ENCODE measurements at regions not wholly inside any gene's neighbourhood (a gene's known extent, or its start where the extent isn't known, plus 50 kb on each side); places are given as distances from the start of the nearest gene placed in this dataset.

DNA sequence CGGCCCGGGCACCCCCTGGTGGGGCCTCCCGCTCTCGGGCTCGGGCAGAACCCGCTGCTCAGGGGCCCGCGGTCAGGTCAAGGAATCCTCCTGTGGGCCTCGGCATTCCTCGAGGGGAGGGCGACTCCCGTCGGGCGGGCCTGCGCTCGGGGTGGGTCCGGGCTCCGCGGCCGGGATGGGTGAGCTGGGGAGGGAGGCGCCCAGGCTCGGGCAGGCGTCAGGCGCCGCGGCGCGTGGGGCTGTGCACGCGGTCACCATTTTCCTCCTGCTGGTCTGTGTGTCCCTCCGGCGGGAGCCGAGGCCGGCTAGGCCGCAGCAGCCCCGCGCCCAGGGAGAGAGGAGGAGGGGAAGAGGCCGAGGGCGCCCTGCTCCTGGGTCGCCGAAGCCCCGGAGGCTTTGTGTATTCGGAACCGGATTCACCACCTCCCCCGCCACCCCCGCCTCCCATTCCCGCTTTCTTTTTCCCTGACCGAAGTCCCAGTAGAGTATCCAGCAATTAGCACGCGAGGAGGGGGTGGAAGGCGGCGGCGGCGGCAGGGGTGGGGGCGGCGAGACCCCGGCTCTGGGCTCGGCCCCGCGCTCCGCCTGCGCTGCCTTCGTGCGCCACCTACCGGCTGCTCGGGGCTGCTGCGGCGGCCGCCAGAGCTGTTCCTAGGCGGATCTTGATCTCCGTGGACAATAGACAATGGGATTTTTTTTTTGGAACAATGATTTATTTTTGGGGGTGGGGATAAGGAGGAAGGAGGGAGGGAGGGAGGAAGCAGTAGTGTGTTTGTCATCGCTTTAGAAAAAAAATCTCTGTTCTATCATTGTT, 99.0 kb upstream of the MAML3 start:
- intact Hi-C loops (cut with micrococcal nuclease) = loop anchor here (5.0 to 10.0 kb wide), 2 partner anchors 238 to 521 kb away; no protein-coding TSS in a partner anchor
- peak; percentile 92 for ATAC-seq
- peak; percentile 86 for DNase-seq

DNA sequence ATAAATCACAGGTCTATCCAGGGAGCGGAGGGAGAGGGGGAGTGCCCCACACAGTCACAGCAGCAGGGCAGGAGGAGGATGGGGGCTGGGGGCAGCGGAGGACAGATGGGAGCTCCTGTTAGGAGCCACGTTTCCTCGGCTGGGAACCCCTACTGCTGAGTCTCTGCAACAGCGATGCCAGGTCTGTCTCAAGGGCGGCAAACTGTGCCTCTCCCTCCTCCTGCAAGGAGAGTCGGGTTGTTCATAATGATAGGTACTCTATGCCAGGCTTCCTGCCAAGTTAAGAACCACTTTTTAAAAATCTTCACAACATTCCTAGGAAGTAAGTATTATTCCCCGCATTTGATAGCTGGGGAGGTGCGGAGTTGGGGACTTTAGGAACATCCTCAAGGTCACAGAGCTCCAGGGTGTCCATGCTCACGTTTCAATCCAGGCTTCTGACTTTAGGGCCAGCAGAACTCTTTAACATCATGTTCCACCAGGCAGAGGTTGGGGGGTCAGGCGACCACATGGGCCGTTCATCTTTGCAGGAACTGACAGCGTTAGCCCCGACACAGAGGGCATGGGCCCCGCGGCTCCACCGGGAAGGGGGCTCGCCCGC, 98.3 kb upstream of the MAML3 start:
- ATAC-seq (peak; percentile 16), DNase-seq (peak; percentile 28)

DNA sequence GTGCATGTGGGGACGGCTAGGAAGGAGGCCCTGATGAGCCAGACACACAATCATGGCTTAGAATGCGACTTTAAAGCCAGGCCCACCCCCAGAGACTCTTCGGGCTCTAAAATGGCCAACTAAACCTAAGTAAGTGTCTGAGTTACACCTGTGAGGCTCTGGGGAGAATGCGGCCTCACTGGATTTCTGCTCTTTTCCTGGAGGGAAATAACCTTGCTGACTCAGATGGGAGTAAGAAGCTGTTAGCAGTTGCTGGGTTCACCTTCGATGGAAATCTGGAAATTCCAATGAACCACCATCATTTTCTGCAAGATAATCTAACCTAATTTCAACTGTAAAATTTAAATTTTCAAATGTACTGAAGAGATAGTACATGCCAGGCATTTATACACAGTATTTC, 97.6 kb upstream of the MAML3 start:
- intact Hi-C loops (cut with micrococcal nuclease) = loop anchor here (5.0 to 10.0 kb wide), 2 partner anchors 237 to 519 kb away; no protein-coding TSS in a partner anchor
- ATAC-seq = no peak

More for the DNA sequence above, 98.3 kb upstream of the MAML3 start:
- intact Hi-C loops (cut with micrococcal nuclease) = loop anchor here (5.0 to 10.0 kb wide), 2 partner anchors 237 to 520 kb away; no protein-coding TSS in a partner anchor

DNA sequence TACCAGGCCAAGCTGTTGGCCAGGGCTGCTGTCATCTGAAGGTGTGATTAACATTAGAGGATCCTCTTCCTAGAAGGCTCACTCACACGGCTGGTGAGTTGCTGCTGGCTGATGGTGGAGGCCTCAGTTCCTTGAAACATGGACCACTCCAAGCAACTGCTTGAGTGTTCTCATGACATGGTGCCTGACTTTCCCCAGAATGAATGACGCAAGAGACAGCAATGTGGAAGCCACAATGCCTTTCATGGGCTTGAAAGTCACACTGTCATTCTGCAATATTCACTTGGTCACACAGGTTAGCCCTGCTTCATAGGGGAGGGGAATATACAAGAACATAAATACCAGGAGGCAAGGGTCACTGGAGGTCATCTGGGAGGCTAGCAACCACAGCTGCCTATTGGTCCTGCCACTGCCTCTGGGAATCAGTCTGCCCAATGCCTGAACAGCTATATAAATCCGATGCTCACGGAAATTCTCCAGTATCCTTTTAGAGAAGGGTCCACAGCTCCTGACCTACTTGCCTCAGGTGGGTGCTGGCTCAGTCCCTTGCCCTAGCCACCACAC, 97.1 kb upstream of the MAML3 start:
- DNase-seq = no peak
- intact Hi-C loops (cut with micrococcal nuclease) = loop anchor here (5.0 to 10.0 kb wide), 2 partner anchors 236 to 519 kb away; no protein-coding TSS in a partner anchor
- no peak for ATAC-seq

More for the DNA sequence above, 97.6 kb upstream of the MAML3 start:
- DNase-seq = no peak

DNA sequence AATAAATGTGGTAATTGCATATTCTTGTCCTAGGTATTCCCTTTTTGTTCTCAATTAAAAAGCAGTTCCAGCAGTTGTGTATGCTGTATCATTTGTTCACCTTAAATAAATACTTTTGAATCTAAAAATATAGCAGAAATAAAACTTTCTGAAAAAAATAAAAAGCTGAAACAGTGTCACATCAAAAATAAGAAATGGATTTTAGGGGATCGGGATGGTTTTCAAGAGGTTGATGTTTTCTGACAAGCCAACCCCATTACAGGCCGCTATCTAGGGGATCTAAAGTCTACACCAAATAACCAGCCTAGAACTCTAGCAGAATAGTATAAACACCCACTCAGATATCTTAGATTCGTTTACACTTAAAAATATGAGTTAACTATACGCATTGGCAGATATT, 95.4 kb upstream of the MAML3 start:
- no peak for DNase-seq
- intact Hi-C loops (cut with micrococcal nuclease) = no loop called here
- no peak for ATAC-seq

DNA sequence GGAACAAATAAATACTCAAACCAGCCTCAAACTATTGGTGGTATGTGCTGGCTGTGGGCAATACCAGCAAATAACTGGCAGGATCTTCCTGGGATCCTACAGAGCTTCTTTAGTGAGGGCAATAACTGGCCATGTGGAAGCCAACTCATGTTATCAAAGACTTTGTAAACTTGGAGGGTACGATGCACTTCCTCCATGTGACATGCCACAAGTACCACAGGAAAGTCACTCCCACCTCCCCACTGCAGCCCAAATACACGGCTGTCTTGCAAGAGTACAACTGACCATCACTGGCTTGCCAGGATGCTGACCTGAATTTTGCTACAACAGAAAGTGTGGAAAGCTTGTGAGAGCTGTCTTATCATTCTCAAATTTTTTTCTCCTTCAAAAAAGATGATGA, 93.3 kb upstream of the MAML3 start:
- no peak for ATAC-seq
- intact Hi-C loops (cut with micrococcal nuclease) = no loop called here

DNA sequence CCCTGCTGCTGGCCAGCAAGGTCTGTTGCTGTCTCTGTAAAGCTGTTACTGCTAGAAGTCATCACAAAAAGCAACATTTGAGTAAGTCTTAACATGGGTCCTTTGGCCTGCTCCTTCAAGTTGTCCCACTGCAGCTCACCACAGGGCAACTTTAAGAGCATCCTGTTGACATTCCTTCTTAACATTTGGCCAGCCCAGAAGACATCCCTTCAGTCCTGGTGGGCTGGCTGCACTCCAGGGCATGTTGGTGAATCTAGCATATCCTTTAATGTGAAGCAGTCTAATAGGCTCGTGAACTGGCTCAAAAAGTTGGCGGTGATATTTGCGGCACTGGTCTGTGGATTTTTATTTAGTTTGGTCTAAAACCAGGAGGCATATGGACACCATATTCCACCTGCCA, 92.2 kb upstream of the MAML3 start:
- ATAC-seq = no peak
- intact Hi-C loops (cut with micrococcal nuclease) = no loop called here
- DNase-seq = no peak

More for the DNA sequence above, 93.3 kb upstream of the MAML3 start:
- no peak for DNase-seq

DNA sequence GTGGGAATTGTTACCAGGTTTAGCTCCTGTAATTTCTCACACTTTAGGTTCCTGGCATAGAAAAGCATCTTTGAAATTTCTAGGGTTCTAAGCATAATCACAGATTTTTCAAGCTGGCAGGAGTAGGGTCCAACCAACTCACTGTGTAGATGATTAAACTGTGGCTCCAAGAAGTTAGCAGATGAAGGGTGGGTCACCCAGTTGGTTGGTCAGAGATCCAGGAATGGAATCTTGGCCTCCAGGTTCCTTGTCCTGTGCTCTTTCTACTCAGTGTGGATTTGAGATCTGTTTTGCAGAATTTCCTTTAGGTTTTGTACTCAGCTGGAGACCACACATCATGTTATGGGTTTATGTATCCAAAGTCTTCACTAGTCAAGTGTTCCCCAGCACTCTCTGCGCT, 90.3 kb upstream of the MAML3 start:
- intact Hi-C loops (cut with micrococcal nuclease) = loop anchor here (5.0 kb wide), 1 partner anchor 87 kb away; no protein-coding TSS in a partner anchor
- ATAC-seq (no peak), DNase-seq (no peak)

DNA sequence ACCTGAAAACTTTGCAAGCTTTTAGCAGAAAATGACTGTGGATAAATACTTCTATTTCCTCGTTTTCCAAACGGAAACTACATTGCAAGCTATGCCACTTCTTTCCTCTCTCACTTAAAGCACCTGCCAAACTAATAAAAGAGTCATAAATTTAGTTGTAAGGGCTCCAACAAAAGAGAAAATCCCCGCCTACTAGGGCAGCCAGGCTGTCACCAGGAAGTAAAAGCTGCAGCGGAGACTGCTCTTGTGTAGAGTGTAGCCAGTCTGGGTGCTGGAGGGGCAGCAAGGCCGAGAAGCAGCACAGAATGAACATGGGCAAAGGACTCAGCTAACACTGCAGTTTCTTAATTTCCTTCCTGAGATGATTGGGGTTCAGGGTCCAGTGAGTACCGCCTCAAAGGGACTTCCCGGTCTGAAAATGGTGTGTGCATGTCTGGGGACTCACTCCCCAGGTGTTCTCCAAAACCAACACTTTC, 89.3 kb upstream of the MAML3 start:
- intact Hi-C loops (cut with micrococcal nuclease) = loop anchor here (5.0 kb wide), 1 partner anchor 86 kb away; no protein-coding TSS in a partner anchor
- peak; percentile 31 for DNase-seq
- no peak for ATAC-seq

DNA sequence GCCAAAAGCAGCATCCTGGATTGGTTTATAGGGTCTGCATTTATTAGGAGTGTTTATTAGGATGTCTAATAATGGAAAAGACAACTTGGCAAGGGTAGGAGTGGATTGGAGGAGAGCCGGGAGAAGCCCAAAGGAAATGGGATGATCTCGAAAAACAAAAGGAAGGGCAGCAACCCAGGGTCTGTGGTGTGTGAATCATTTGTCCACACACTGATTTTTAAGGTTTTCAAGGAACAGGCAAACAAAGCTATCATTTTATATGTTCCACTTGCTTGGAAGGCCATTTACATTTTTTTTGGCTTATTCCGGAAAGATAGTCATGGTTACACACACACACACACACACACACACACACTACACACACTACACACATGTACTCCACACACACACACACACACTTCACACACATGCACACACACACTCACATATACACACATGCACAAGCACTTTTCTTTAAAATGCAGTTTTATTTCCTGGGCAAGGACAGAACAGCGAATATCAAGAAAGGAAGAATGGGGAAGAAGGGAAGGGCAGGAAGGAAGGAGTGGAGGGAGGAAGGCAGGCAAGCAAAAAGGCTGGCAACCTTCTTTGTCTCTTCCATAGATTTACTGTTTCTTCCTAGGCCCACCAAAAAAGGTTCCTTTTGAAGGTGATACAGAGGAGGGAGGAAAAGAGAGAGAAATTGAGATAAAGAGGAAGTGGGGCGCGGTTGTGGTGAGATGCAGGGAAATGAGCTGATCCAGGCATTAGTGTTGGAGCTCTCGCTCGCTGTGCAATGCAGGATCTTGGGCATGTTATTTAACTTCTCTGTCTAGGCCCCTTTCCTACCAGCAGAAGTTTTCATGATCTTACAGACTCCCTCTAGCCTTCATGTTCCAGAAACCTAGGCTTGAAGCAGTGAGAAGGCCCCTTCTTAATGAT, 88.6 kb upstream of the MAML3 start:
- DNase-seq = peak; percentile 40
- intact Hi-C loops (cut with micrococcal nuclease) = loop anchor here (5.0 kb wide), 1 partner anchor 85 kb away; no protein-coding TSS in a partner anchor
- ATAC-seq = no peak

DNA sequence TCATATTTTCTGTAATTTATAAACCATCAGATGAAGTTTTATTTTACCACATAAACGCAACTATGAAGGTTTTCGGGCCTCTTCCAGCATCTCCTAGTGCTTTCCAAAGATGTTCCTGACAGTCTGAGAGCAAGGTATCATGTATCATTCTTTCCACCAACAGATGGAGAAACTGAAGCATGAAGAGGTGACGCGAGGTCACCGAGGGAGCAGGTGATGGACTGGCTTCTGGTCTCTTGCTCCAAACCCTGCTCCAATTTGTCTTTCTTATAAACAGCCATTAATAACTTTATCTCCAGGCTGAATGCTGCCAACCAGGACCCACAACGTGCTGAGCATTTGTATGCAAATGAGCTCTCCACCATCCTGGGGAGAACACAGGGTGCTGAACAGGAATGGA, 86.3 kb upstream of the MAML3 start:
- intact Hi-C loops (cut with micrococcal nuclease) = loop anchor here (5.0 kb wide), 1 partner anchor 83 kb away; no protein-coding TSS in a partner anchor
- no peak for DNase-seq
- no peak for ATAC-seq

DNA sequence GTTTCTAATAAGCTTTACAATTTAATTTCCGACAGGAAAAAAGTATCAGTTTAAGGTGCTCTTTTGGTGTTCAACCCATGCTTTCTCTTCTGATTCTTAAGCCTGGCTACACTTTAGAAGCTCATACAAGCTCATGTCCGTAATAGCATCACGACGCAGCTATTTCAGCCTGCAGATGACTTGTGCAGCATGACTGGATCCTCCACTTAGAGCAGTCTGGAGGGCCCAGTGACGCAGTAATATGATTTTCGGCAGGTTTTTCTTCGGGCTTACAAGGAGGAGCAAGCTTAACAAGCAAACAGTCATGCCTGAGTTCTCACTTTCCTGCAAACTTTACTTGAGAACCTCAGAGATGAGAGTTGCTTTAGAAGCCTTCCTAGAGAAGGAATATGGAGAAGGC, 85.3 kb upstream of the MAML3 start:
- DNase-seq (no peak), ATAC-seq (no peak)
- intact Hi-C loops (cut with micrococcal nuclease) = no loop called here

DNA sequence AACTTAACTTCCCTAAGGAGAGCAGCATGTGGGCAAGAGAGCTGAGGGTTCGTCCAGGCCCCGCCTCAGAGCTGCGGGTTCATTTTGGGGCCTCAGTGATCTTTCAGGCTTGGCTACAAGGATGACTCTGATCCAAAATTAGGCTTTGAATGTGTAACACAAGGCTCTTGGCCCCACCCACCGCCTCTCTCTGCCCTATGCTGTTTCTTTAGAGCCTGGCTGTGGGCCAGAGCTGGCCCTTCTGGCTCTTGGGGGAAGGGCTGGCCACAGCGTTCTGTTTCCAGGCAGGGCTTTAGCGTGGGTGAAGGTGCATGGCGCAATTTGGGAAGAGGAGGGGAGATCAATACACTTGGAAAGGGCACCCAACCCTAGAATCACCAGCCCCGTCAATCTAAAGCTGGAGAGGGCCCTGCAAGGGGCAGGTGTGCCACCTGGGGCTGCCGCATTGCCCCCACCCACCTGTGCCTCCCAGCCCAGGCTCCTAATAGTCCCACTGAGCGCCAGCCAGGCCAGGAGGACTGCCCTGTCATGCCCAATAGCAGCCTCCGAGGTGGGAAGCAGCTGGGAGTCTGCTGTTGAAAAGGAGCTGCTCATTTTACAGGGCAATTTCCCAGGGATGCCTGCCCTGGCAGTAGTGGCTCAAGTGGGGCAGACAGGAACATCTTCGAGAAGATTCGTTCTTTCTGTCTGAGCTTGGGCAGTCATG, 84.5 kb upstream of the MAML3 start:
- DNase-seq = peak; percentile 94
- ATAC-seq = peak; percentile 92
- intact Hi-C loops (cut with micrococcal nuclease) = no loop called here

DNA sequence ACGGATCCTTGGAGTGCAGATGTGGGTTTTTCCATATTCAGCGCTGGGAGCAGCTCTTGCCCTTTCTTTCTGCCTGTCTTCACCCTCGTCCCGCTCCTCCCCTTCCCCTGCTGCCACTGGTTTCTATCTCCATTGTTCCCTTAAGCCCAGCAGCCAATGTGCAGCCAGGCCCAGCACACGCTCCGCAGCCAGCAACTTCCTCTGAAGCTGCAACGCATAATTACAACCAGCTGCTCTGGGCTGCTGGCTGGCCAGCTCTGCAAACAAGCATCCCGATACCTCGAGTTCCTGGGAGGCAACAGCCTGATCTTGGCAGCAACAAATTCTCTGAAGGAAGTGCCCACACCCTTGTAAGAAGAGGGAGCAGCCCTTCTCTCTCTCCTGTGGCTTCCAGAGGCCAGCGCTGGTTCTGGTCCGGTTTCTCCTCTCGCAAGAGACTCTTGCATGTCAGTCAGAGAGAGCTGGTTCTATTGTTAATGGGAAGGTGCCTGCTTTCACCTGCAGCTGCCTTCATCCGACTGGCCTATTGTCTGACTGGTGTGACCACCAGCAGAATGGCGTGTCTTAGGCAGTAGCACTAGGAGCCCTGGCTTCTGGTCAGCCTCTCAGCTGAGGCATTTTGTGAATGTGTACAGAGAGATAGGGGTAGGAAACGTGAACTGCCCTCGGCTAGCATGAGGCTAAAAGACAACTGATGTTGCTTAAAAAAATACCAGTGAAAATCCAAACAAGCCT, 83.8 kb upstream of the MAML3 start:
- intact Hi-C loops (cut with micrococcal nuclease) = no loop called here
- peak; percentile 89 for ATAC-seq
- peak; percentile 85 for DNase-seq

DNA sequence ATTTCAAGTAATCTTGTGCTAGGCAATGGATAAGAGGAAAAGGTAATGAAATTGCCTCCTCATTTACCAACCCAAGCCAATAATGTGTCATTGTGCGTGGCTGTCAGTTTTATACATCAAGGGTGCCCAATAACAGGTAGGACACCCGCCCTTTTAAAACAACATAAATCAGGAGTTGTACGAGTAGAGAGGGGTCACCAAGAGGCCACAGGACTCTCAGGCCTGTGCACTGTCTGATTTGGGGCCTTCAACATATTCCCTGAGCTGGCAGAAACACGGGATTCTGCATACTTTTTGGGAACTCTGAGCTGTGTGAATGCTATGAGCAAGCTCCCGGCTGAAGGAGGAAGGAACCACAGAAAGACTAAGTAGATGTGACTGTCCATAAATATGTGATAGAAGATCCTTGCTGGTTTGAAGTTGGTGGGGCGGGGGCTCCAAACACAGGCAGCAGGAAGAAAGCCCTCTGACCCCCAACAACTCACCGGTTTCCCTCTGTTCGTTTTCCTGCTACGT, 82.7 kb upstream of the MAML3 start:
- intact Hi-C loops (cut with micrococcal nuclease) = no loop called here
- DNase-seq (no peak), ATAC-seq (no peak)

DNA sequence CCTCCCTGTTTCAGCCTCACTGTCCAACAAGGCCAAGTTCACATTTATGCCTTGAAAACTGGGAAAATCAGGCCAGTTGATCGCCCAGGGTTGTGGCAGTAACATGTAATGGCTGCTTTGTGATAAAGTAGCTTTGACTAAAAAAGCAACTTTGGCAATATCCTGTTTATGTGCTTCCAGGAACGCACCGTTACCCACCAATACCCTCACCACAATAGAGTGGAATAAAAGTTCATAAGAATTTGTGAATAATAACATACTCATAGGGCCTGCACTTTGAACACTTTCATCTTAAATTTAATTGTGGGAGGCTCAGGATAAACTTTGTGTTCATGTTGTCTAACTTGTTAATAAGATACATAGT, 80.7 kb upstream of the MAML3 start:
- no peak for DNase-seq
- no peak for ATAC-seq
- intact Hi-C loops (cut with micrococcal nuclease) = no loop called here

All from left ventricle myocardium superior (tissue), 1 donor.